ENCODE measurements at regions not wholly inside any gene's neighbourhood (a gene's known extent, or its start where the extent isn't known, plus 50 kb on each side); places are given as distances from the start of the nearest gene placed in this dataset.

GRCh38 chr10:33935350-33935749, 600.9 kb upstream of the NRP1 start:
- no peak overlapping the region for H2AK5ac ChIP-seq (ENCODE audit: insufficient read length, low read length)
- no peaks in the 10 kb centered on the region; the same call in 1 of the 2 replicates for H3K27me3 Mint-ChIP-seq (ENCODE audit: low read depth)
- no peak overlapping the region for H4K91ac ChIP-seq (ENCODE audit: insufficient read length, low read depth, low read length)
- H2BK12ac ChIP-seq (ENCODE audit: insufficient read length, low read depth, low read length) = no peak overlapping the region
- DNase-seq = no peak
- H3K23me2 ChIP-seq (ENCODE audit: insufficient read length, low read depth, low read length, poor library complexity, severe bottlenecking) = no peaks in the 10 kb centered on the region
- no peak overlapping the region for H3K23ac ChIP-seq (ENCODE audit: insufficient read length, low read depth, low read length)
- no peaks in the 10 kb centered on the region for H3K36me3 Mint-ChIP-seq (ENCODE audit: insufficient read depth in 1 of 3, low read depth in 3 of 3)
- no peak overlapping the region for H3K27ac ChIP-seq (ENCODE audit: insufficient read length, low read depth, low read length)
- H4K8ac ChIP-seq (replicated peaks; ENCODE audit: insufficient read length, low read depth, low read length) = no peak overlapping the region
- H3K4me1 ChIP-seq (ENCODE audit: insufficient read depth, low read length) = peaks cover 3% of the 10 kb centered on the region; the same call in 1 of the 2 replicates
- H3K4ac ChIP-seq (ENCODE audit: low read depth, low read length) = no peak overlapping the region
- H3K79me2 ChIP-seq (ENCODE audit: insufficient read depth, low read length) = no peaks in the 10 kb centered on the region
- H2BK15ac ChIP-seq (ENCODE audit: low read depth, low read length) = no peak overlapping the region
- no peak overlapping the region for H3K56ac ChIP-seq (ENCODE audit: insufficient read length, low read depth, low read length)
- H3K4me2 ChIP-seq (ENCODE audit: insufficient read depth, insufficient read length, low read length) = no peak overlapping the region
- peaks cover 27 to 28% of the 10 kb centered on the region in 2 experiments for H3K4me1 Mint-ChIP-seq
- H4K5ac ChIP-seq (ENCODE audit: insufficient read length, low read depth, low read length) = no peak overlapping the region
- H3K27me3 ChIP-seq (ENCODE audit: insufficient read depth, low read length) = no peaks in the 10 kb centered on the region
- no peaks in the 10 kb centered on the region; a peak in 1 of 5 replicates for H3K9me3 Mint-ChIP-seq
- H3K9ac ChIP-seq (ENCODE audit: extremely low read depth, insufficient read length, low read length) = no peak overlapping the region
- H3K18ac ChIP-seq (ENCODE audit: insufficient read length, low read depth, low read length) = no peak overlapping the region
- H3K4me3 Mint-ChIP-seq = no peak overlapping the region
- no peak overlapping the region for H2BK120ac ChIP-seq (ENCODE audit: low read depth, low read length, poor library complexity, severe bottlenecking)
- no peak overlapping the region for H3T11ph ChIP-seq (ENCODE audit: low read length)
- H4K20me1 ChIP-seq (ENCODE audit: control insufficient read depth, insufficient read depth, insufficient read length) = no peaks in the 10 kb centered on the region
- H3K79me1 ChIP-seq (ENCODE audit: insufficient read depth, low read depth, low read length, poor library complexity, severe bottlenecking) = no peaks in the 10 kb centered on the region
- H3K14ac ChIP-seq (ENCODE audit: insufficient read depth, low read length) = no peak overlapping the region
- H3K9me3 ChIP-seq (ENCODE audit: control insufficient read depth, low read depth, low read length) = no peaks in the 10 kb centered on the region
- no peak overlapping the region for H3K27ac Mint-ChIP-seq
- no CpG with 5 or more reads among the region's 3 CpGs for WGBS (ENCODE audit: extremely low coverage, insufficient read length, low lambda C conversion rate)
- no peak for TF ChIP-seq CTCF (conservative IDR thresholded peaks at IDR 0.05)
- H2BK5ac ChIP-seq (ENCODE audit: insufficient read length, low read length) = no peak overlapping the region
- no peak overlapping the region for H2BK20ac ChIP-seq (ENCODE audit: low read depth, low read length, poor library complexity, severe bottlenecking)
- no peak overlapping the region for H2AFZ ChIP-seq (ENCODE audit: low read length)

Measured in H9 (cell line).